Breast epithelium (tissue), 3 donors: ENCODE measurements at regions not wholly inside any gene's neighbourhood (a gene's known extent, or its start where the extent isn't known, plus 50 kb on each side); places are given as distances from the start of the nearest gene placed in this dataset.

Source experiments
- POLR2A ChIP-seq: fragments of 450-650 bp; IDR thresholded peaks from one replicate; pipeline ENCODE4 v1.6.1; 2016; ENCODE audit warnings: antibody characterized with exemption, mild to moderate bottlenecking, moderate library complexity
- TF ChIP-seq, protein P1 (sequence below), 3 donors: fragments of 450-650 bp; IDR thresholded peaks; one replicate each; pipeline ENCODE4 v1.5.1; 2016 to 2017; ENCODE audit warnings: antibody characterized with exemption in 3 of 3, mild to moderate bottlenecking in 3 of 3, moderate library complexity in 3 of 3

DNA sequence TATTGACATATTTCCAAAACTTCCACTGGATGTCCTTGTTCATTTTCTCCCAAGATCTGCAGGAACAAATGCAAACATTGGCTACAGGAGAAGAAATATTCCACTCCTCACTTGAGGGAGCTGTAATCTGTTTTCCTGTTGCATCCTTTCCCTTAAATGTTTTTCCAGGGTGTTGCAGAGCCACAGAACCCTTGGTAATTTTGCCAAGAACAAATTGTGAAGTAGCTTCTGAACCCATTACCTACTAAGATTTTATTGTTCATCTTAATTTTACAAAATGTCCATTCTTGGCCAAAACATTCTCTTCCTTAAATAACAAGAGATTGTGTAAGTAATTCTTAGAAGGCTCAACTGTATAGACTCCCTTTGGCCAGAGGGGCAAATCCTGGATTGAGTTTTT is 177.0 kb downstream of the GNAT3 start:
- TF ChIP-seq POLR2A = no peak
- TF ChIP-seq, protein P1, sequence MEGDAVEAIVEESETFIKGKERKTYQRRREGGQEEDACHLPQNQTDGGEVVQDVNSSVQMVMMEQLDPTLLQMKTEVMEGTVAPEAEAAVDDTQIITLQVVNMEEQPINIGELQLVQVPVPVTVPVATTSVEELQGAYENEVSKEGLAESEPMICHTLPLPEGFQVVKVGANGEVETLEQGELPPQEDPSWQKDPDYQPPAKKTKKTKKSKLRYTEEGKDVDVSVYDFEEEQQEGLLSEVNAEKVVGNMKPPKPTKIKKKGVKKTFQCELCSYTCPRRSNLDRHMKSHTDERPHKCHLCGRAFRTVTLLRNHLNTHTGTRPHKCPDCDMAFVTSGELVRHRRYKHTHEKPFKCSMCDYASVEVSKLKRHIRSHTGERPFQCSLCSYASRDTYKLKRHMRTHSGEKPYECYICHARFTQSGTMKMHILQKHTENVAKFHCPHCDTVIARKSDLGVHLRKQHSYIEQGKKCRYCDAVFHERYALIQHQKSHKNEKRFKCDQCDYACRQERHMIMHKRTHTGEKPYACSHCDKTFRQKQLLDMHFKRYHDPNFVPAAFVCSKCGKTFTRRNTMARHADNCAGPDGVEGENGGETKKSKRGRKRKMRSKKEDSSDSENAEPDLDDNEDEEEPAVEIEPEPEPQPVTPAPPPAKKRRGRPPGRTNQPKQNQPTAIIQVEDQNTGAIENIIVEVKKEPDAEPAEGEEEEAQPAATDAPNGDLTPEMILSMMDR (IDR thresholded peaks at IDR 0.05) = no peak
